Keratinocyte (primary cell): ENCODE measurements at regions not wholly inside any gene's neighbourhood (a gene's known extent, or its start where the extent isn't known, plus 50 kb on each side); places are given as distances from the start of the nearest gene placed in this dataset.

Experiments
- EZH2 ChIP-seq: IDR thresholded peaks from one replicate; pipeline ENCODE4 v1.6.1; 2012; ENCODE audit warnings: inconsistent platforms, mild to moderate bottlenecking, low read length, moderate library complexity
- TF ChIP-seq, protein P1 (sequence below), 3 experiments: IDR thresholded peaks in 1 of 3; conservative IDR thresholded peaks in 1 of 3; optimal IDR thresholded peaks in 1 of 3; 2 replicates in 2 of 3; 3 replicates in 1 of 3; pipeline versions ENCODE3 to v1.5.1; 2011; ENCODE audit warnings: low read length in 3 of 3, mild to moderate bottlenecking in 3 of 3, moderate library complexity in 2 of 3, control low read depth in 1 of 3, inconsistent platforms in 1 of 3; ENCODE audit not compliant: insufficient read depth in 2 of 3; ENCODE audit errors: extremely low read depth in 1 of 3

DNA sequence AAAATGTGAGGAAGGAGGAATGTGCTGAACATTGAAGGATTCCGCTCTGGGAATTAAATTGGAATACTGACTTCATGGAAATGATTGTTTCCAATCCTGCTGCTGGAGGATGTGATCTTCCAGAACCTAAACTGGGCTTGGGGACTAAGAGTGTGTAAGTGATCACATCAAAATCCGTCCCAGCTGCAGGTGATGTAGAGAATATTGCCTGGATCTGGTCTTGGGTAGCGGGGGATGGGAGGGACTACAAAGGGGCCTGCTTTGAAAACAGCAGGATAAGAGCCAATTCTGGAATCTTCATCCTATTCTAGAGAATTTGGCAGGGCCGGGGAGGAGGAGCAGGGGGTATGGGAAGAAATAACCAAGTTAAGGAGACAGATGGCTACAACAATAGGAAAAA is 552.2 kb upstream of the FZD8 start:
- TF ChIP-seq, protein P1, sequence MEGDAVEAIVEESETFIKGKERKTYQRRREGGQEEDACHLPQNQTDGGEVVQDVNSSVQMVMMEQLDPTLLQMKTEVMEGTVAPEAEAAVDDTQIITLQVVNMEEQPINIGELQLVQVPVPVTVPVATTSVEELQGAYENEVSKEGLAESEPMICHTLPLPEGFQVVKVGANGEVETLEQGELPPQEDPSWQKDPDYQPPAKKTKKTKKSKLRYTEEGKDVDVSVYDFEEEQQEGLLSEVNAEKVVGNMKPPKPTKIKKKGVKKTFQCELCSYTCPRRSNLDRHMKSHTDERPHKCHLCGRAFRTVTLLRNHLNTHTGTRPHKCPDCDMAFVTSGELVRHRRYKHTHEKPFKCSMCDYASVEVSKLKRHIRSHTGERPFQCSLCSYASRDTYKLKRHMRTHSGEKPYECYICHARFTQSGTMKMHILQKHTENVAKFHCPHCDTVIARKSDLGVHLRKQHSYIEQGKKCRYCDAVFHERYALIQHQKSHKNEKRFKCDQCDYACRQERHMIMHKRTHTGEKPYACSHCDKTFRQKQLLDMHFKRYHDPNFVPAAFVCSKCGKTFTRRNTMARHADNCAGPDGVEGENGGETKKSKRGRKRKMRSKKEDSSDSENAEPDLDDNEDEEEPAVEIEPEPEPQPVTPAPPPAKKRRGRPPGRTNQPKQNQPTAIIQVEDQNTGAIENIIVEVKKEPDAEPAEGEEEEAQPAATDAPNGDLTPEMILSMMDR (optimal IDR thresholded peaks at IDR 0.05 in 1 of 3, IDR thresholded peaks at IDR 0.05 in 1 of 3, conservative IDR thresholded peaks at IDR 0.05 in 1 of 3; ENCODE audit: extremely low read depth in 1 of 3, insufficient read depth in 2 of 3, low read length in 3 of 3): no peak
- no peak for TF ChIP-seq EZH2
